NCI-H2196 (cell line): ENCODE measurements at regions not wholly inside any gene's neighbourhood (a gene's known extent, or its start where the extent isn't known, plus 50 kb on each side); places are given as distances from the start of the nearest gene placed in this dataset.

Experiments
- DNase-seq: peaks from one replicate; lab custom pipeline; 2025; ENCODE audit not compliant: unreplicated experiment; lab: John Stamatoyannopoulos, UW

GRCh38 chr10:128723631-128724205 lies 597.5 kb upstream of the MKI67 start:
- no peak for DNase-seq

GRCh38 chr10:128725531-128725930 lies 599.3 kb upstream of the MKI67 start:
- DNase-seq, result no peak

- DNase-seq, result no peak
These were observed 600.9 kb upstream of the MKI67 start for GRCh38 chr10:128727114-128727513.

- no peak for DNase-seq
These were observed 603.7 kb upstream of the MKI67 start for GRCh38 chr10:128729910-128730420.

- no peak for DNase-seq
These were observed 604.7 kb upstream of the MKI67 start for GRCh38 chr10:128730922-128731321.

- DNase-seq, result no peak
These were observed 607.9 kb upstream of the MKI67 start for GRCh38 chr10:128734161-128734560.

GRCh38 chr10:128734734-128735133 lies 608.5 kb upstream of the MKI67 start:
- no peak for DNase-seq

GRCh38 chr10:128735996-128736395 lies 609.8 kb upstream of the MKI67 start:
- DNase-seq, result no peak

GRCh38 chr10:128738386-128738915 lies 612.2 kb upstream of the MKI67 start:
- DNase-seq, result no peak

- no peak for DNase-seq
These were observed 613.7 kb upstream of the MKI67 start for GRCh38 chr10:128739930-128740329.

GRCh38 chr10:128741180-128741579 lies 615.0 kb upstream of the MKI67 start:
- DNase-seq, result no peak

GRCh38 chr10:128741680-128742079 lies 615.5 kb upstream of the MKI67 start:
- DNase-seq, result no peak

GRCh38 chr10:128744092-128744491 lies 617.9 kb upstream of the MKI67 start:
- no peak for DNase-seq

GRCh38 chr10:128744811-128745305 lies 618.6 kb upstream of the MKI67 start:
- DNase-seq, result no peak

- DNase-seq, result no peak
These were observed 621.5 kb upstream of the MKI67 start for GRCh38 chr10:128747582-128748346.

GRCh38 chr10:128751284-128751683 lies 625.1 kb upstream of the MKI67 start:
- DNase-seq, result no peak

GRCh38 chr10:128751851-128752250 lies 625.6 kb upstream of the MKI67 start:
- no peak for DNase-seq

- no peak for DNase-seq
These were observed 633.0 kb upstream of the MKI67 start for GRCh38 chr10:128759174-128759573.

GRCh38 chr10:128763588-128763987 lies 637.4 kb upstream of the MKI67 start:
- no peak for DNase-seq

- no peak for DNase-seq
These were observed 638.0 kb upstream of the MKI67 start for GRCh38 chr10:128764190-128764589.

- DNase-seq, result no peak
These were observed 640.7 kb upstream of the MKI67 start for GRCh38 chr10:128766915-128767314.

- no peak for DNase-seq
These were observed 648.8 kb upstream of the MKI67 start for GRCh38 chr10:128774979-128775378.
